SK-N-SH (cell line): ENCODE measurements at regions not wholly inside any gene's neighbourhood (a gene's known extent, or its start where the extent isn't known, plus 50 kb on each side); places are given as distances from the start of the nearest gene placed in this dataset.

ENCODE experiments used
- CTCF ChIA-PET: fragments of 300-600, 350-600 bp; formaldehyde crosslinking; extraction: SDS; loops from one replicate; lab custom pipeline; 2021; lab: Yijun Ruan, JAX
- POLR2A ChIA-PET: fragments of 350-600 bp; sonication (Branson Sonifier 250); formaldehyde crosslinking; extraction: SDS; loops from one replicate; lab custom pipeline; 2020; ENCODE audit warnings: antibody characterized with exemption, inconsistent platforms; lab: Yijun Ruan, JAX
- DNase-seq: peaks from one replicate; pipeline ENCODE4 v3.0.0; 2012
- H2AFZ ChIP-seq: fragments of 200-600 bp; sonication (generic); 2 replicates; pipeline ENCODE4 v1.8.1; 2016; ENCODE audit warnings: antibody characterized with exemption, mild to moderate bottlenecking, low read depth
- H3F3A ChIP-seq: fragments of 200-600 bp; sonication (generic); replicated peaks from 2 replicates; pipeline ENCODE3; 2016; ENCODE audit warnings: antibody characterized with exemption, mild to moderate bottlenecking; ENCODE audit not compliant: insufficient read depth
- H3K27ac ChIP-seq, 2 experiments: fragments of 200-500 bp in 1 of 2; fragments of 200-600 bp in 1 of 2; sonication (Bioruptor generic) in 1 of 2; sonication (generic), shearing (Covaris generic) in 1 of 2; 2 replicates each; pipeline versions ENCODE4 v1.5.1 to v1.6.1; 2014 to 2016; ENCODE audit warnings: low read depth in 2 of 2, inconsistent platforms in 1 of 2, low read length in 1 of 2, mild to moderate bottlenecking in 1 of 2, mixed read lengths in 1 of 2
- H3K27me3 ChIP-seq: fragments of 200-600 bp; sonication (generic), shearing (Covaris generic); 2 replicates; pipeline ENCODE4 v1.6.1; 2016; ENCODE audit warnings: mixed run types; ENCODE audit not compliant: insufficient read depth
- H3K36me3 ChIP-seq, 2 experiments: fragments of 200-500 bp in 1 of 2; fragments of 200-600 bp in 1 of 2; sonication (Bioruptor generic) in 1 of 2; sonication (generic) in 1 of 2; replicated peaks in 1 of 2; 2 replicates each; pipeline versions ENCODE3 to v1.5.1; 2014 to 2016; ENCODE audit warnings: low read length in 1 of 2, mild to moderate bottlenecking in 1 of 2; ENCODE audit not compliant: insufficient read depth in 2 of 2, control insufficient read depth in 1 of 2
- H3K4me1 ChIP-seq, 2 experiments: fragments of 200-500 bp in 1 of 2; fragments of 200-600 bp in 1 of 2; sonication (Bioruptor generic) in 1 of 2; sonication (generic), shearing (Covaris generic) in 1 of 2; 2 replicates each; pipeline versions ENCODE4 v1.5.1 to v1.6.1; 2014 to 2016; ENCODE audit warnings: low read depth in 1 of 2, low read length in 1 of 2, mixed run types in 1 of 2; ENCODE audit not compliant: insufficient read depth in 2 of 2, control insufficient read depth in 1 of 2
- H3K4me2 ChIP-seq: fragments of 200-600 bp; sonication (generic), shearing (Covaris generic); 2 replicates; pipeline ENCODE4 v1.6.1; 2017; ENCODE audit warnings: mixed run types
- H3K4me3 ChIP-seq, 2 experiments: fragments of 200-500 bp in 1 of 2; fragments of 200-600 bp in 1 of 2; sonication (Bioruptor generic) in 1 of 2; sonication (generic), shearing (Covaris generic) in 1 of 2; 2 replicates each; pipeline versions ENCODE4 v1.5.1 to v1.8.1; 2014 to 2016; ENCODE audit warnings: low read depth in 2 of 2, inconsistent platforms in 1 of 2, low read length in 1 of 2, mild to moderate bottlenecking in 1 of 2, mixed read lengths in 1 of 2, moderate library complexity in 1 of 2
- H3K79me2 ChIP-seq: fragments of 200-600 bp; sonication (generic); 2 replicates; pipeline ENCODE4 v1.8.1; 2017; ENCODE audit warnings: mild to moderate bottlenecking; ENCODE audit not compliant: insufficient read depth
- H3K9ac ChIP-seq: fragments of 200-600 bp; sonication (generic); 2 replicates; pipeline ENCODE4 v1.6.1; 2017; ENCODE audit warnings: mixed run types
- H3K9me2 ChIP-seq: fragments of 200-600 bp; sonication (generic); 2 replicates; pipeline ENCODE4 v1.6.1; 2017; ENCODE audit warnings: mixed run types
- H3K9me3 ChIP-seq: fragments of 200-600 bp; sonication (generic); 2 replicates; pipeline ENCODE4 v1.6.1; 2017; ENCODE audit warnings: mixed run types, mild to moderate bottlenecking, moderate library complexity
- H4K20me1 ChIP-seq: fragments of 200-600 bp; sonication (generic); 2 replicates; pipeline ENCODE4 v1.6.1; 2017; ENCODE audit warnings: mild to moderate bottlenecking, mixed run types; ENCODE audit not compliant: insufficient read depth
- CHD2 ChIP-seq: fragments of 150-350 bp; IDR thresholded peaks from 2 replicates; pipeline ENCODE4 v1.6.1; 2018; ENCODE audit warnings: low read length; ENCODE audit not compliant: partially characterized antibody
- EP300 ChIP-seq, 2 experiments: IDR thresholded peaks; 2 replicates each; pipeline versions ENCODE4 v1.4.0 to v1.6.1; 2012; ENCODE audit warnings: borderline replicate concordance in 1 of 2, low read depth in 1 of 2, low read length in 1 of 2
- FOSL2 ChIP-seq: IDR thresholded peaks from 2 replicates; pipeline ENCODE4 v1.4.0; 2012; ENCODE audit warnings: low read depth, mild to moderate bottlenecking, moderate library complexity, borderline replicate concordance
- FOXJ3 ChIP-seq: sonication (generic); formaldehyde crosslinking; IDR thresholded peaks from 2 replicates; pipeline ENCODE4 v1.5.1; 2020; ENCODE audit warnings: mild to moderate bottlenecking, missing genetic modification reagents
- FOXM1 ChIP-seq: IDR thresholded peaks from 2 replicates; pipeline ENCODE4 v1.4.0; 2012; ENCODE audit warnings: low read depth, mild to moderate bottlenecking
- GATA2 ChIP-seq: sonication (generic); formaldehyde crosslinking; IDR thresholded peaks from 2 replicates; pipeline ENCODE4 v1.5.0; 2020; ENCODE audit warnings: mild to moderate bottlenecking, missing genetic modification reagents
- JUND ChIP-seq: IDR thresholded peaks from 2 replicates; pipeline ENCODE4 v1.4.0; 2012
- MEF2A ChIP-seq: IDR thresholded peaks from 2 replicates; pipeline ENCODE4 v1.4.0; 2012; ENCODE audit warnings: low read depth, borderline replicate concordance
- NFIC ChIP-seq: IDR thresholded peaks from 2 replicates; pipeline ENCODE4 v1.4.0; 2012; ENCODE audit warnings: borderline replicate concordance
- POLR2AphosphoS5 ChIP-seq: IDR thresholded peaks from 2 replicates; pipeline ENCODE4 v1.6.1; 2012; ENCODE audit warnings: low read depth, low read length
- RCOR1 ChIP-seq: fragments of 150-350 bp; IDR thresholded peaks from 2 replicates; pipeline ENCODE4 v1.6.1; 2017; ENCODE audit warnings: antibody characterized with exemption, low read length
- RFX5 ChIP-seq: IDR thresholded peaks from 2 replicates; pipeline ENCODE4 v1.6.1; 2012; ENCODE audit warnings: mild to moderate bottlenecking, improper control_type of control experiment, low read length
- RXRA ChIP-seq: IDR thresholded peaks from 2 replicates; pipeline ENCODE4 v1.4.0; 2012; ENCODE audit warnings: low read depth, mild to moderate bottlenecking, borderline replicate concordance
- SIN3A ChIP-seq: IDR thresholded peaks from 2 replicates; pipeline ENCODE4 v1.6.1; 2012; ENCODE audit warnings: low read depth, mild to moderate bottlenecking, low read length, moderate library complexity, borderline replicate concordance
- SMC3 ChIP-seq: IDR thresholded peaks from 2 replicates; pipeline ENCODE4 v1.6.1; 2012; ENCODE audit warnings: low read depth, low read length, improper control_type of control experiment
- TCF12 ChIP-seq: IDR thresholded peaks from 2 replicates; pipeline ENCODE4 v1.4.0; 2012
- TEAD4 ChIP-seq: IDR thresholded peaks from 2 replicates; pipeline ENCODE4 v1.4.0; 2012; ENCODE audit warnings: mild to moderate bottlenecking, borderline replicate concordance; ENCODE audit not compliant: insufficient read depth
- YY1 ChIP-seq: IDR thresholded peaks from 2 replicates; pipeline ENCODE4 v1.4.0; 2012; ENCODE audit warnings: low read depth, mild to moderate bottlenecking
- WGBS: methylation state at CpG from one replicate; pipeline ENCODE4 v1.1.6; 2017; ENCODE audit warnings: low lambda C conversion rate; 5-methylcytosine and 5-hydroxymethylcytosine counted together
- TF ChIP-seq, protein P1 (sequence below): IDR thresholded peaks from 2 replicates; pipeline ENCODE4 v1.4.0; 2012; ENCODE audit warnings: low read depth, borderline replicate concordance
- TF ChIP-seq, protein P2 (sequence below): IDR thresholded peaks from 2 replicates; pipeline ENCODE4 v1.4.0; 2012; ENCODE audit warnings: low read depth, borderline replicate concordance
- TF ChIP-seq, protein P3 (sequence below): fragments of 150-350 bp; IDR thresholded peaks from 2 replicates; pipeline ENCODE4 v1.6.1; 2016; ENCODE audit warnings: mild to moderate bottlenecking, low read depth, low read length
- TF ChIP-seq, protein P4 (sequence below): fragments of 200-600 bp; sonication (generic); IDR thresholded peaks from 2 replicates; pipeline ENCODE4 v1.6.1; 2017; ENCODE audit warnings: antibody characterized with exemption, mild to moderate bottlenecking, moderate library complexity

DNA sequence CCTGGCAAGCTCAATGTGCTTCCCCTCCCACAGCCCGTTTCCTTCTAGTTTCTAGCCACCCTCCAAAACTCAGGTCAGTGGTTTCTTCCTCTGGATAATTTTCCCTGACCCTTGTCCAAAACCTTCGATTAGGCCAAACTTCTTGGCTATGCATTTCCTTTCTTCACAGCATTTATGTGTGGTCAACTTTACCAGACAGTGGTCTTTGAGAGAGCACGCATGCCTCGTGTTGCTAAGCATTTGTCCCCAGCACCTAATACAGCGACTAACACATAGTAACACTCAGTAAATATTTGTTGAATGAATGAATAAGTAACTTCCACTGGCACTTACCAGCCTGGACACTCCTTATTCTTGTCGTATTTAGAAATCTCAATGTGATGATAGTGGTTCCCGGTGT is 610.7 kb downstream of the PLPP3 start:
- Histone ChIP-seq H3K9me2 (no peaks in the 10 kb centered on the region), H3K4me1 (no peaks in the 10 kb centered on the region; a peak in 2 of 4 replicates), H3K9me3 (no peaks in the 10 kb centered on the region), H4K20me1 (no peaks in the 10 kb centered on the region), H3K79me2 (no peaks in the 10 kb centered on the region), H3K9ac (no peak overlapping the region), H3F3A (no peaks in the 10 kb centered on the region), H3K4me2 (no peak overlapping the region), H2AFZ (no peak overlapping the region), H3K36me3 (no peaks in the 10 kb centered on the region), H3K27ac (no peak overlapping the region), H3K4me3 (no peak overlapping the region), H3K27me3 (no peaks in the 10 kb centered on the region)
- no peak for DNase-seq
- CTCF ChIA-PET, result no interaction called here
- WGBS, result 80% methylated on average over 7 of the region's 7 CpGs
- POLR2A ChIA-PET, result no interaction called here
- TF ChIP-seq RFX5, result no peak
- TF ChIP-seq SMC3, result no peak
- no peak for TF ChIP-seq EP300 (IDR thresholded peaks at IDR 0.05; ENCODE audit: borderline replicate concordance in 1 of 2, low read depth in 1 of 2, low read length in 1 of 2)
- TF ChIP-seq RCOR1, result no peak
- no peak for TF ChIP-seq MEF2A
- no peak for TF ChIP-seq FOXM1
- TF ChIP-seq, protein P1, sequence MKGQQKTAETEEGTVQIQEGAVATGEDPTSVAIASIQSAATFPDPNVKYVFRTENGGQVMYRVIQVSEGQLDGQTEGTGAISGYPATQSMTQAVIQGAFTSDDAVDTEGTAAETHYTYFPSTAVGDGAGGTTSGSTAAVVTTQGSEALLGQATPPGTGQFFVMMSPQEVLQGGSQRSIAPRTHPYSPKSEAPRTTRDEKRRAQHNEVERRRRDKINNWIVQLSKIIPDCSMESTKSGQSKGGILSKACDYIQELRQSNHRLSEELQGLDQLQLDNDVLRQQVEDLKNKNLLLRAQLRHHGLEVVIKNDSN, result no peak
- no peak for TF ChIP-seq TEAD4
- TF ChIP-seq FOSL2, result no peak
- no peak for TF ChIP-seq FOXJ3 (CRISPR knock-in tag)
- TF ChIP-seq SIN3A, result no peak
- no peak for TF ChIP-seq YY1
- TF ChIP-seq POLR2AphosphoS5, result no peak

DNA sequence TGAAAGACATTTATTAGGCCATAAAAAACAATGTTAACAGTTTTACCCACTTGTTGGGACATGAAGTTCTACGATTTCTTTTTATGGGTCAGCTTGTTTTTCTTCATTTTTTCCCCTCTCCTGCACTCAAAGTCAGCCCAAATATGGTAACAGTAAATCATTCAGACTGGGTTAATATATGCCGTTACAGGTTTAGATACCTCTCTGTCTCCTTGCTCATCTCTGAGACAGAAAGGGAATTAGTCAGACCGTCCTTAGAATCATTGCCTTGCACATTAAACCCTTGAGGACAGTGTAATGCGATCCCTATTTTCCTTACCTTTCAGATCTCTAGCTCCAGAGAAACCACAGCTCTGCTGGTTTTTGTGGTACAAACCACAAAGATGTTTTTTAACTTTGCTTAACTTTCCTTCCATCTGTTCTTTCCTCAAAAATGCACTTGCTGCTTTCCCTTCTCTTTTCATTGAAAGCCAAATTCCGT is 613.3 kb downstream of the PLPP3 start:
- 34% methylated on average over 5 of the region's 5 CpGs for WGBS
- TF ChIP-seq GATA2 (CRISPR knock-in tag) (no peak), EP300 (IDR thresholded peaks at IDR 0.05; ENCODE audit: borderline replicate concordance in 1 of 2, low read depth in 1 of 2, low read length in 1 of 2) (peak in 1 of 2 experiments; percentile 62; a peak in 1 of 4 replicates), POLR2AphosphoS5 (peak; percentile 48; the same call in 1 of the 2 replicates), TCF12 (peak; percentile 92), FOSL2 (peak; percentile 33; the same call in 1 of the 2 replicates), RFX5 (no peak), RCOR1 (no peak), SIN3A (no peak), TEAD4 (peak; percentile 72; the same call in 1 of the 2 replicates), YY1 (no peak), JUND (peak; percentile 45), RXRA (peak; percentile 58; the same call in 1 of the 2 replicates), CHD2 (no peak), NFIC (peak; percentile 76; the same call in 1 of the 2 replicates)
- TF ChIP-seq, protein P2, sequence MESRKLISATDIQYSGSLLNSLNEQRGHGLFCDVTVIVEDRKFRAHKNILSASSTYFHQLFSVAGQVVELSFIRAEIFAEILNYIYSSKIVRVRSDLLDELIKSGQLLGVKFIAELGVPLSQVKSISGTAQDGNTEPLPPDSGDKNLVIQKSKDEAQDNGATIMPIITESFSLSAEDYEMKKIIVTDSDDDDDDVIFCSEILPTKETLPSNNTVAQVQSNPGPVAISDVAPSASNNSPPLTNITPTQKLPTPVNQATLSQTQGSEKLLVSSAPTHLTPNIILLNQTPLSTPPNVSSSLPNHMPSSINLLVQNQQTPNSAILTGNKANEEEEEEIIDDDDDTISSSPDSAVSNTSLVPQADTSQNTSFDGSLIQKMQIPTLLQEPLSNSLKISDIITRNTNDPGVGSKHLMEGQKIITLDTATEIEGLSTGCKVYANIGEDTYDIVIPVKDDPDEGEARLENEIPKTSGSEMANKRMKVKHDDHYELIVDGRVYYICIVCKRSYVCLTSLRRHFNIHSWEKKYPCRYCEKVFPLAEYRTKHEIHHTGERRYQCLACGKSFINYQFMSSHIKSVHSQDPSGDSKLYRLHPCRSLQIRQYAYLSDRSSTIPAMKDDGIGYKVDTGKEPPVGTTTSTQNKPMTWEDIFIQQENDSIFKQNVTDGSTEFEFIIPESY, result 0 out of 2 replicates have a peak, but pooled peaks have one; percentile 19
- TF ChIP-seq, protein P3, sequence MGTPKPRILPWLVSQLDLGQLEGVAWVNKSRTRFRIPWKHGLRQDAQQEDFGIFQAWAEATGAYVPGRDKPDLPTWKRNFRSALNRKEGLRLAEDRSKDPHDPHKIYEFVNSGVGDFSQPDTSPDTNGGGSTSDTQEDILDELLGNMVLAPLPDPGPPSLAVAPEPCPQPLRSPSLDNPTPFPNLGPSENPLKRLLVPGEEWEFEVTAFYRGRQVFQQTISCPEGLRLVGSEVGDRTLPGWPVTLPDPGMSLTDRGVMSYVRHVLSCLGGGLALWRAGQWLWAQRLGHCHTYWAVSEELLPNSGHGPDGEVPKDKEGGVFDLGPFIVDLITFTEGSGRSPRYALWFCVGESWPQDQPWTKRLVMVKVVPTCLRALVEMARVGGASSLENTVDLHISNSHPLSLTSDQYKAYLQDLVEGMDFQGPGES, result no peak
- TF ChIP-seq, protein P4, sequence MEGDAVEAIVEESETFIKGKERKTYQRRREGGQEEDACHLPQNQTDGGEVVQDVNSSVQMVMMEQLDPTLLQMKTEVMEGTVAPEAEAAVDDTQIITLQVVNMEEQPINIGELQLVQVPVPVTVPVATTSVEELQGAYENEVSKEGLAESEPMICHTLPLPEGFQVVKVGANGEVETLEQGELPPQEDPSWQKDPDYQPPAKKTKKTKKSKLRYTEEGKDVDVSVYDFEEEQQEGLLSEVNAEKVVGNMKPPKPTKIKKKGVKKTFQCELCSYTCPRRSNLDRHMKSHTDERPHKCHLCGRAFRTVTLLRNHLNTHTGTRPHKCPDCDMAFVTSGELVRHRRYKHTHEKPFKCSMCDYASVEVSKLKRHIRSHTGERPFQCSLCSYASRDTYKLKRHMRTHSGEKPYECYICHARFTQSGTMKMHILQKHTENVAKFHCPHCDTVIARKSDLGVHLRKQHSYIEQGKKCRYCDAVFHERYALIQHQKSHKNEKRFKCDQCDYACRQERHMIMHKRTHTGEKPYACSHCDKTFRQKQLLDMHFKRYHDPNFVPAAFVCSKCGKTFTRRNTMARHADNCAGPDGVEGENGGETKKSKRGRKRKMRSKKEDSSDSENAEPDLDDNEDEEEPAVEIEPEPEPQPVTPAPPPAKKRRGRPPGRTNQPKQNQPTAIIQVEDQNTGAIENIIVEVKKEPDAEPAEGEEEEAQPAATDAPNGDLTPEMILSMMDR, result no peak

More for the DNA sequence above, 613.3 kb downstream of the PLPP3 start:
- ChIA-PET CTCF (interaction anchor here (0.9 kb wide), 1 partner anchor 97 kb away, joined by 3 read pairs; no protein-coding TSS in a partner anchor), POLR2A (no interaction called here)
- H3K27ac ChIP-seq, result peak overlapping the region; percentile 7 to 73; a peak in 2 of 4 replicates
- no peaks in the 10 kb centered on the region for H3K27me3 ChIP-seq
- no peaks in the 10 kb centered on the region for H3K9me2 ChIP-seq
- no peak overlapping the region for H3K9ac ChIP-seq
- no peak for DNase-seq
- no peaks in the 10 kb centered on the region for H4K20me1 ChIP-seq
- H3K79me2 ChIP-seq, result no peaks in the 10 kb centered on the region
- no peak overlapping the region for H3K4me3 ChIP-seq
- no peak overlapping the region for H2AFZ ChIP-seq
- no peaks in the 10 kb centered on the region for H3K36me3 ChIP-seq
- no peaks in the 10 kb centered on the region for H3F3A ChIP-seq
- no peaks in the 10 kb centered on the region for H3K9me3 ChIP-seq
- no peaks in the 10 kb centered on the region; a peak in 1 of 4 replicates for H3K4me1 ChIP-seq
- H3K4me2 ChIP-seq, result 0 out of 2 replicates have a peak overlapping the region, but pooled peaks have one; percentile 24
